ENCODE measurements at regions not wholly inside any gene's neighbourhood (a gene's known extent, or its start where the extent isn't known, plus 50 kb on each side); places are given as distances from the start of the nearest gene placed in this dataset.

DNA sequence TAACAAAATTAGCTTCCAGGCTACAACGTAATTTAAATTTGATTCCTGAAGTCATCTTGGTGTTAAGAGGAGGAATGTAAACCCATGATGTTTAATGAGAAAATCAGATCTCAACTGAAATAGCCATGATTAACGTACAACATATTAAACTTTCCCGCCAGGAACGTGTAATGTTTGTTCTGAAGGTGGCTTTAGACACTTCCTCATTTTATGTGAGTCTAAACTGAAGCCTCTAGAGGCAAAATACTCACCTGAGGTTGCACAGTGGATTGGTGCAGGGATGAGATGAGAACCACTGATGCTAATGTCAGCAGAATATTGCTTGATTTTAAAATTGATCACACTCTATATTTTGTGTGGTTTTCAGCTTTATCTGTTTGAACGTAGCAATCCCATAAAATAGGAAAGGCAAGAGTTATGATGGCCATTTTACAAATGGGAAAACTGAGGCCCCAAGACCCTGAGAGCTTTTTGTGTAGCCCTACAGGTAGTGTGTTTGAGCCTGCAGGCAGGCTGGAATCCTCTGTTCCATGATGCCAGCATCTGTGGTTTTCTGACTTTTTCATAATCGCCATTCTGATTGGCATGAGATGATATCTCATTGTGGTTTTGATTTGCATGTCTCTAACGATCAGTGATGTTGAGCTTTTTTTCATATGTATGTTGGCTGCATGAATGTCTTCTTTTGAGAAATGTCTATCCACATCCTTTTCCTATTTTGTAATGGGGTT is 243.7 kb upstream of the BMPER start:
- no peak for DNase-seq

DNA sequence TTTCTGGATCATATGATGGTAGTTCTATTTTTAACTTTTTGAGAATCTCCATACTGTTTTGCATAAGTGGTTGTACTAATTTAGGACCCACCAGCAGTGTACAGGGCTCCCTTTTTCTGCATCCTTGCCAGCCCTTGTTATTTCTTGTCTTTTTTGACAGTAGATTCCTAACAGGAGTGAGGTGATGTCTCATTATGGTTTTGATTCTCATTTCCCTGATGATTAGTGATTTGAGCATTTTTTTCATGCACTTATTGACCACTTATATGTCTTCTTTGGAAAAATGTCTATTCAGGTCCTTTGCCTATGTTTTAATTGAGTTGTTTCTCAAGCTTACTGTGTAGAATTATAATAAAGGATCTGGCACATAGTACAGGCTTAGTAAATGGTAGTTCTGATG is 238.8 kb upstream of the BMPER start:
- DNase-seq = no peak

DNA sequence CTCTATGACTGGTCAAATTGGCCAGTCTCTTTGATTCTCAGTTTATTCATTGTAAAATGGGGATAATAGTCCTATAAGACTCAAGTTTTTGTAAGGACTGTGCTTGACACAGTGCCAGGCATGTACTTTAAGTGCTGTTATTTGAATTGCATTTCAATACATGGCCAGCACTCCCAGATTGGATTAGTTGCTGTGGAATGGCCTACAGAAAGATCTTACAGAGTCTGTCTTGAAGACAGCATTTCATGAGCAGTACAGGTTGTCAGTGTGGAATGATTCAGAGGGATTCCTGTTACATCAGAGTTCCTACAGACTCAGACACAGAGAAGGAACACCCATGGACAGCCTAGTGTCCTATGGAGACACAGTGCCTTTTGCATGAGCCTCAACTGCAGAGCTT is 238.1 kb upstream of the BMPER start:
- no peak for DNase-seq

DNA sequence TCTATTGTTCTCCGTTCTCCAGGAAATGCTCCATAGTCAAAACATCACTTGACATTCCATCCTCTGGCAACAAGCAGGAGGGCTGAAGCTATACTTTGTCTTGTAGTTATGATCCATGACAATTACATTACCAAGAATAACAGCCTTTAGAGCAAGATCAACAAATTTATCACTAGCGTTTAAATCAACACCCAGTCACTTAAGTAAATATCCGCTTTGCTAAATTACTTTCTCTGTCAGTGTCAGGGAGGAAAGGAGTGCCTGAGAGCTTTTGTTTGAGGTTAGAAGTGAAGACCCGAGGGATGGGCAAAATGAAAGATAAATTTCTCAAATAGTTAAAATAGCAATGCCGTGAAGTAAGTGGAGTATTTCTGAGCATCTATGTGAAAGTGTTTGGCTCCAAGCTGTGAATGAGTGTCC is 236.1 kb upstream of the BMPER start:
- no peak for DNase-seq

DNA sequence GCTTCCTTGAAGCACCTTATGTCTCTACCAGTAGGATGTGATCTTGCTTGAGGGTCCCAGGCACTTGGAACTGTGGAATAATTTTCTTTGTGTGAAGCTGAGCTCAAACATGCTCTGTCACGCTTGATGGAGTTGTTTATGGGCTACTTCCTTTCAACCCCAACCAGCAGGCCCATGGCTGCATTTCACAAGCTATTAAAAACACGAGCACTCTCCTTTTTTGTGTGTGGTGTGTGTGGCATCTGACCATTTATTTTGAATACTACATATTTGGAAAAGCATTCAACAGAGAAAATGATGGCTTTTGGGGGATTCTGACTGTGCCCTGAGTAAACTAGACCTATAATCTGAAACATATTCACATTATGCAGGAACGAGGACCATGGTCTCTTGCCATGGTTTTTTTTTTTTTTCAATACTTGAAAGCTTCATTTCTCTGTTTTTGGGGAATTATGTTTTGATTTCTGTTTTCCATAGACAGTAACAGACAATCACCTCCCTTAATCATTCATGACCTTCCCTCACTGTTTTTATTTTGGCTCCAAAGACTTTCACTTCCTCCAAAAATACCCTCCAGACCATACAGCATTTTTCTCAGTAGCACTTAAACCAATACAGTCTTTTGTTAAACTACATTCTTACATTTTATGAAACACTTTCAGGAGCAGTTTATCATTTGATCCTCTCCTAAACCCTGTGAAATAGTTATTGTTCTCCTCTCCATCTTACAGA is 233.6 kb upstream of the BMPER start:
- DNase-seq = no peak

DNA sequence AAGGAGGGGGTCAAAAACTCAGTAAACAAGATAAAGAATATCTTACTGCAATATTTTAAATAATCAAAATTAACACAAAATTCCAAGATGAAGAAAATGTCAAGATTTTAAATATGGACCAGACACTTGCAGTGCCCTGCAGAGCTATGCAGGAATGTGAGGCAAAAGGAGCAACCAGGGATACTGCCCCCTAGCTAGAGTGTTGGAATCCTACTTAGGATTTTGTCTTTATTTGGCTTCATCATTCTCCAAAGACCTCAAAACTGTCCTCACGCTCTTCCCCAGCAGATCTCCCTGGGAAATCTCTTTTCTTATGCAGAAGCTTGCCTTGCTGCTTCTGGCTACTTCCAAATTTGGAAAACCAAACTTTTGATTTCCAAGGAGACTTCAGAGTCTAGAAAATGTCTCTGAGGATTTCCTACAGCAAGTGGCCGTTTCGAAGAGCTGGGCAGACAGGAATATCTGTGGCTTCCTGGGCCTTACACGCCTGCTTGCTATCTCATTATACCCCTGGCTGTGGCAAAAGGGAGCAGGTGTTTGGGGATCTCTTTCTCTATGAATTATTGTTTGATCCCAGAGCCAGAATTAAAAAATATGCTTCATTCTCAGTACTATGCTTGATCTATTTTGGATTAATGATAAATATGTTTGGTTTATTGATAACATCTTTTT is 232.2 kb upstream of the BMPER start:
- DNase-seq = no peak

DNA sequence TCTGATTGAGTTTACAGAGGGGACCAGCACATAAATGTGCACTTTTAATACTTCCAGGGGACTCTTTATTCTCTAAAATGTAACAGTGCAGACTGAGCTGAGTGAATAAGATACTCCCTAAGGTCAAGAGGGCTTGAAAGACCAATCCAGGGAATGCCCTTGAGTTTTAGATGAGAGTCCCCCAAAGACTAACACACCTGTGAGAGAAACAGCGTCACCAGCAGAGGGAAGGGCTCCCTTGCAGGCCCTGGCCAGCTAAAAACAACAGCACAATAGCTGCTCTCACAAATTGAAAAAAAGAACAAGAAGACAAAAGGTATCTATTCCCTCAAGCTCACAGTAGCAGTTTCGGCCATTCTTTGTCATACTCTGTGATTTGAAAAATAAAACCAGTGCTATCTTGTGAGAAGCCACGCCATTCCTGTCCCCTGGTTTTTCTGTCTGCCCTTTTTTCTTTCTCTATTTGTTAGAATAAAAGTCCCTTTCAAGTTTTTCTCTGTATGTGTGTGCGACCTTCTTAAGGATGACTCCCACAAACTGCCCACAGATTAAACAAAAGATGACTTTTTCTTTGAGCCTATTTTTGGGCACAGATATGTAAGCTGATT is 230.4 kb upstream of the BMPER start:
- no peak for DNase-seq

DNA sequence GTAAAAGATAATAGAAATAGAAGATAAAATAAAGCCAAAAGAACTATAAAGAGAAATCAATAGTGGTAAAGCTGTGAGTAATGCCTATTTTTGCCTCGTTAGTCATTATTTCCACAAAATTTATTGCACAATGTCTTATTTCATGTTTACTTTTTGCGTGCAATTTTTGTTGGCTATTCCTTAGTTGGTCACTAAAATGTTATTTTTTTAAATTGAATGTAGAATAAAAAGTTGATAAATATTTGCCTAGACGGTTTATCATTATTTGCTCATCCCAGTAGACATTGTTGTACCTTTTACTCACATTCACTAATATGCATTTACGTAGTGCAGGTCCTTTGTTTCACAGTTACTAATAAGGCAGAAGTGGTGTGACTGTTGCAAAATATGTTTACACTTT is 227.8 kb upstream of the BMPER start:
- DNase-seq = no peak

DNA sequence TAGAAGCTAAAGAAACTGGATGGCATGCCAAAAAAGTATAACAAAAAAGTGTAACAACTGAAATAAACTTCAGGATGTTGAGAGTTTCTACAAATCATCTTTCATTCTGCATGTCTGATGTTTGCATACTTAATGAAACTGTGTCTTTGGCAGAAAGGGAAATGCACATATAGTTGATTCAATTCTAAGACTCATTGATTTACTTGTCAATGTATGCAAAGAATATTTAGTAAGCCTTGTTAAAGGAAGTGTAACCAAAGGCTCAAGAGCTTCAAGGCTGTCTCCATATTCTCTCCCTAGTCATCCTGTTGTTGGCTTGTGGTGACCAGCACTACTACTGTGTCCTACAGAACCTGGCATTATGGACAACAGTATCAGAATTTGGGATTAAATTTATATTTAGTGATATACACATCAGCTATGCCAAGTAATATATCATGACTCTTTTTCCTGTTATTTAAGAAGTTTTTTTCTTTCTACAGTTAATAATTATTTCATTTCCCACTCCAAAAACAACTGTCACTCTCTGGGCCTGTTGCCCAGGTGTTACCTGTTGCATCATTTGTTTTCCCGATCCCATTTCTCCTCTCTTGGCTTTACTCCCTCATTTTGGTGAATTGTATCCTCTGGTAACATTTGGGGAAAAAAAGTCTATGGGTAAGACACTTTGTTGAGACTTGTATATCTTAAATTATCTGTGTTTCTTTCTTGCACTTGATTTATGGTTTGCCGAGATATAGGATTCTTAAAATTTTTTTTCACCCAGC is 226.6 kb upstream of the BMPER start:
- DNase-seq = no peak

DNA sequence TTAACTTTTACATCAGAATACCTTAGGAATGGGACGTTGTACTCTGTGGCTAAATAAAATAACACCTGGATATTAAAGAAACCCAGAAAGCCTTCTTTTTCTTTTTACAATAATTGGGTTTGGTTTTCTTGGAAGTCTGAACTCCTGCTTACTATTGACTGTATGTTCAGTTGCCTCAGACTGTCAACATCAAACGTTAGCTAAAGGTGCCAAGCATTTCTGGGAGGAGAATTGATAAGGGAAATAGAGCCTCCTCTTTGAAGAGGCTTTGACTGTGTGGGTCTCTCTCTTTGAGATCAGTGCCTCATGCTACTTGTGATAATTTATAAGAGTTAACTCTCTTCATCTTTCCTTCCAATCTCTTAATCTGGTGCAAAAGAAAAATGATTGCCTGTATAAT is 224.7 kb upstream of the BMPER start:
- no peak for DNase-seq

DNA sequence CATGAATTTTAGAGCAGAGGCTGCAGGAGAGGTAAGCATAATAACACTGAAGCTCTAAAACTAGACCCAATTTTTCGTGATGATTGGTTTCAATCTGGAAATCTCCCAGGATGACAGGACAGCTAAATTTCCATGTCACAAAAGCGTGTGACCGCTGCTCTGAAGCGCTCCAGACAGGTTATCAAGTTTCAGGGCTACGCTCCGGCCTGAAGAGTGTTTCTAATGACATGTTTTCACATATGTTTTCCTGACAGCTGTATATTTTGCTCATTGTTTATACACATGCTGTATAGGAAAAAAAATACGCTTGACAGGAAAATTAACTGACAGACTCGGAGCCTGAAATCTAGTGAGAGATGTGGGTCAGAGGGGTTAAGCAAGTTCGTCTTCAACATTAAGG is 219.8 kb upstream of the BMPER start:
- DNase-seq = no peak

DNA sequence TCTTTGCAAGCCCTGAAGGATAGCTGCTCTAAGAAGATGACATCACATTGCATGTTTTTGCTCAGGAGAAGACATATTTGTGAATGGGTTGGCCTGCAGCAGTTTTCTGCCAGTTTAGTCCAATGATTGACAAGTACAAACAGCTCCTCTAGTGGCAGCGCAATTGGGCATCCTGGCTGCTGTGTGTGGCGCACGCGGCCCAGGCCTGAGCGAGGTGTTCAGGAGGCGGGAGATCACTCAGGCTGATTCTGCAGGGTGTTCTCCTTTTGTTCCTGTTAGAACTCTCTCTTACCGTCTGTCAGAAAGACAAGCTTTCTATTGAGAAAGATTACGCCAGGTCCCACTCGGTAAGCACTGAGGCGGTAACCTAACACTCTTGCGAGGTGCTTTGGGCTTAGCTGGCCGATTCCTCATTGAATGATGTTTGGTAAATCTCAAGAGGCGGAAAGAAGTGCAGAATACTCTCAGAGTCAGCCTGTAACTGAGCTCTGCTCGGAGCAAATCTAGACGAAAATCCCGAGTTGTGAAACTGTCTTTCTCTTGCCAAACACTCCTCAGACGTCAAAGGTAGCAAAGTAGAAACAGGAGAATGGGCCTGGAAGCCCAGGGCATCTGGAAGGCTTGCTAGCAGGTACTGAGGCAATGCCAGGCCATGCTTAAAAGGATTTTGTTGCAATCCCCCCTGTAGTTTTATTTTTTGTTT is 219.2 kb upstream of the BMPER start:
- DNase-seq = no peak

DNA sequence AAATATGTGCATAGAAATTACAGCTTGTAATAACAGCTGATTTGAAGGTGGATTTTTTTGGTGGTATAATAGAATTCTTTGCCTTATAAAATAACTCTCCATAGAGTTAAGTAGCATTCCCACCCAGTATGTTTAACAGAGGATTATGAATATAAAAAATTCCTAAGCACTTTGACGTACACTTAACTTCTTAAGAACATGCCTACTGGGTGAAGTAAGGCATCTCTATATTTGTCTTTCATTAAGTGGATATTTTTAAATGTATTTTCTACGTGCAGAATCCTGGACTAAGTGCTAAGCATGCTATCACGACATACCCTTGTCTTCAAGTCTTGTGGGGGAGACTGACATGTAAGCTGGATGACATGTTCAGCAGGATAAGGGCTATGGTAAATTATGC is 217.7 kb upstream of the BMPER start:
- no peak for DNase-seq

DNA sequence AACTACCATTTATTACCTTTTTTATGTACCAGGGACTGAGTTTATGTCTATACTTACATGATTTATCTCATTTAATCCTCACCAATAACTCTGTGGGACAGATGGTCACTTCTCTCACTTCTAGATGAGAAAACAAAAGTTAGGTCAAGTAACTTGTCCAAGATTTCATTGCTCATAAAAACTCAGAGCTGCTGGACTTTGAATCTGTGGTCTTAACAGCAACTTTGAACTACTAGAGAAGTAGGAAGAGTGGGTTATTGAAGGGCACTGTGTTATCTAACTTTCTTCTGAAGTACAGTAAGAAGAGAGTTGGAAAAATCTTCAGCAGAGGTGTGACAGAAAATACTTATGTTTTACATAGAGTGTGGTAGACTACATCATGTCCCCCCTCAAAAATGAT is 214.2 kb upstream of the BMPER start:
- no peak for DNase-seq

DNA sequence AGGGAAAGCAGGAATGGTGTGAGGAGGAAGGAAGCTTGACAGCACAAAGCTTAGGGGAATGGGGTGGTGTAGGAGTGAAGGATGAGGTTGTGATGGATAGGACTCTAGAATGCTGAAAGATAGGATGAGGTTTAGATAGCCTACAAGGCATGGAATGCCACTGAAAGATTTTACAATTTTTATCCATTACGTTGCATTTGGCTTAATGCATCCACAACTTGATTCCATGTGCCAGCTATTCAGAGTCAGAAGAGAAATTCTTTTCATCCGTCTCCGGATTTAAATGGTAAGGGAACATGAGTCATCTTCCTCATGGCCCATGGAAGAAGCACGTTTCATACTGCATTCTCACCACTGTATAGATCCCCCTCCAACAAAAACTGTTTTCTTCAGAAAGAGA is 212.4 kb upstream of the BMPER start:
- no peak for DNase-seq

DNA sequence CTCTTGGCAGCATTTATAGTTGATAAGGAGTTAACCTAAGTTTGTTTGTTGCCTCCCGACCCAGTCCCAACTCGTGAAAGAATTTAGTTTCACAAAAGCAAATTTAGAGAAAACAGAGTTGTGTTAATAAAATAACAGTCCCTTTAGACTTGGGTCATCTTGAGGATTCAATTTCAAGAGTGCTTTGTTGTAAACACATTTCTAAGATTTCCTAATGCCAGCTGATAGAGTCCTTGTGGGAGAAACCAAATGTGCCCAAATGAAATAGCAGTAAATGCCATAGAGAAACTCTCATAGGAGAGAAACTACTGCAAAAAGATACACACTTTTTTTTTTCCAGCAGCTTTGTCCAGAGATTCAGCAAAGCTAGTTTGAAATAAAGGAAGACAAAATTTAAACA is 211.3 kb upstream of the BMPER start:
- DNase-seq = no peak

DNA sequence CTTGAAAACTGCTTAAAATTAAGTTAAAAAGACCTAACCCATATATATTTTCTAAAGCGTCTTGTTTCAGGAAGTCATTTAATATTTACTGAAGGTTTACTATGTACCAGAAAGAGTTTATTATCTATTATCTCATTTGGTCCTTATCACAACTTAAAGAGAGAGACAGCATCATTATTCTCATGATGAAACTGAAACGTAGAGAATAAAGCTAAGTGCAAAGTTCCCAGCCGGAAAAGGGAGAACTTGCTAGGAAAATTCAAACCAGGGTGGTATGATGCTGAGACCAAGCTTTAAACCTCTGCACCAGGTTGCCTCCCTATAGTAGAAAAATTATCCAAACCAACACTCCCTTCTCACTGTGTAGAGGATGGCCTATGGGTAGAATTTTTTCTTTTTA is 207.7 kb upstream of the BMPER start:
- no peak for DNase-seq

DNA sequence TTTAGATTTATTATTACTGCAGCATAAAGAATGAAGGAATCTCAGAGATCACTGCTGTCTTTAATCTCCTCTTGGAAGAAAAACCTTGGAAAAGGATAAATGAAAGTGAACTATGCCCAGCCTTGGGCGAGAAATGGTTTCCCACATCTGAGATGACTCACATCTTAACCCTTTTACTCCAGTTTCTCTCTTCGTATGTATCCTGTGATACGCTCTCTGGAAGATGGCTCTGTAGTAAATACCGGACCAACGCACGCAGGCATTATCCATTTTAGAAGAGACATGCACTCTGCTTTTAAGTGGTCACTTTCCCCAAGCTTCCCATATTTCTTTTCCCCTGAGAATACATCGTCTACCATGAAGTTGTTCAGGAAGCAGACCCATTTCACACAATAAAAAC is 207.3 kb upstream of the BMPER start:
- no peak for DNase-seq

DNA sequence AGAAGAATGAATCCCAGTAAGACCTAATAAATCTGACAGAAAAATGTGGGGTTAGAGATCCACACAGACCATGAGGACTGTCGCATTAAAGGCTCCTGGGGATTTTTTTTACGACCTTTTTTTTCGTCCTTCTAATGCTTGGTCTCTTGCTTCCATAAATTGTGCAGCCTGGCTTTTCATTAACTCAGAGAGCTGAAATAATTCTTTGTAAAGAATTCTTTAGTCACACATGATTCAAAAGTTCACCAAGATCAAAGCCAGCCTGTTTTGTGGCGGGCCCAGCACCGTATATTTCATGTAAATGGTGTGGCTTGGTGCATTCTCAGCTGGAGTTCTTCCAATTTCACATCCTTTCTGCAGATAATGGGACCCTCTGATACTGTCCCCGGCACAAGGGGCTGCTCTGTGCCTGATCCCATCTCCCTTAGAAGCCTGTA is 206.6 kb upstream of the BMPER start:
- no peak for DNase-seq

DNA sequence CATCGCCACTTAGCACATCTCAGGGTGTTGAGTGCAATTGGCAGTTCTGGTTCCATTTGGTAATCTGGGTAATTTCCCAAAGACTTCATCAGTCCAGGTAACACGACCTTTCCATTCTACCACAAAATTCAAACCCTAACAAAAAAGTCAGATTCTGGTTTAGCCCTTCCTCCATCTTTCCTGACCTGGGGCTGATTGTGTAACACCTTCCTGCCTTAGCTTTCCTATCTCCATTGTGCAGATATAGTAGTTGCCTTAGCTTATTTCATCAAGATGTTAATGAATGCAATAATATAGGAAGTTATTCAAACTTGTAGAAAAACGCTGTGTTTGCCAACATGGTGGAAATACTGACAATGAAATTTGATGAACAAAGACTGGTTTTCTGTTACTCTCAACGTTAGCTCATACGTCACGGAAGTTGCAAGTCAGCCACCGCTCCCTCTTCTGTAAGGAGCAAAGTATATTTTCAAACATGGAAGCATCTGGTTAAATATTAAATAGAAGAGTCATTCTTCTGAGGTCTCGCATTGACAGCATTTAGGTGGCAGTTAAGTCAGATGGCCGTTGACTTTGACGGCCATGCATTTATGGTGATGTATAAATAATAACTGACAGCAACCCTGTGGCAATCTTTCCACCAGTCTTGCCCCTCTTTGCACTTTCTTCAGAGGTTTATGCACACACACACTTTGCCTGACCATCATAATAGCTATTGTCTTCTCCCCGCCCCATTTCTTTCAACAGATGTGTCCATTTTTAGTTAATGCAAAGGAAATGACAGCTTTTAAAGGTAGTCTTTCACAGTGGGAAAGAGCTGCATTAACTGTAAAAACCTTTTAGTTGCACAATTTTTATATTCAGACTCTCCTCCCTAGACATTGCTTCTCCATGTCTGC is 205.1 kb upstream of the BMPER start:
- no peak for DNase-seq

DNA sequence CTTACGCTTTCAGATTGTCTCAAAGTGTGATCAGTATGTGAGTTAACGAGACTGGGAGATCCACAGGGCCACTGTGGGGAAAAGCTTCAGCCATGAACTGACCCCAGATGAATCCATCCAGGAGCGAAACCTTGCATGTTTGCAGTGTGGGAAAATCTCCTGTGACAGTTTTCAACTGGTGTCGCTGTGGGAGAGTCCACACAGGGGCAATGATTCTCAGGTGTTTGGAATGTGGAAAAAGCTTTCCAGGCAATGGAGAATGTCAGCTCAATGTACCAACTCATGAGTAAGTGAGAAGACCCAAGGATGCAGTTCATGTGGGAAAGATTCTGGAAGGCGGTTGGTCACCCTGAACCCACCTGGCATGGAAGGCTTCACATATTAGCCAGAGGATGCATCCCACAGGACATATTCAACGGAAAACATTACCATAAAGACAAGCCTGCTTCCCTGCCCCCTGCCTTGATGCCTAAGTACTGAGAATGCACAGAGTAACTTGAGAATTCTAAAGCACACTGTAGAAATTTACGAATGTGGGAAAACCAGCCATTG is 204.1 kb upstream of the BMPER start:
- DNase-seq = no peak

Measured in stimulated activated CD8-positive, alpha-beta memory T cell treated with anti-CD3 and anti-CD28 coated beads, Interleukin-4, amount 100 ng/mL, for 48 hours (primary cell).